ENCODE measurements at regions not wholly inside any gene's neighbourhood (a gene's known extent, or its start where the extent isn't known, plus 50 kb on each side); places are given as distances from the start of the nearest gene placed in this dataset.
"Not testable (repeated sequence)": the region's sequence is repeated elsewhere in the genome, so short reads cannot be mapped to it uniquely, and the experiment has no call there.

DNA sequence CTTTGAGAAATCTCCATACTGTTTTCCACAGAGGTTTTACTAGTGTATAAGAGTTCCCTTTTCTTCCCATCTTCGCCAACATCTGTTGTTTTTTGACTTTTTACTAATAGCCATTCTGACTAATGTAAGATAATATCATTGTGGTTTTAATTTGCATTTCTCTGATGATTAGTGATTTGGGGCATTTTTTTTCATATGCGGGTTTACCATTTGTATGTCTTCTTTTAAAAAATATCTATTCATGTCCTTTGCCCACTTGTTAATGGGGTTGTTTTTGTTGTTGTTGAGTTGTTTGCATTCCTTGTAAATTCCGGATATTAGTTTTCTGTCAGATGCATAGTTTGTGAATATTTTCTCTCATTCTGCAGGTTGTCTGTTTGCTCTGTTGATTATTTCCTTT is 167.1 kb downstream of the PRL start:
- DNase-seq: no peak

DNA sequence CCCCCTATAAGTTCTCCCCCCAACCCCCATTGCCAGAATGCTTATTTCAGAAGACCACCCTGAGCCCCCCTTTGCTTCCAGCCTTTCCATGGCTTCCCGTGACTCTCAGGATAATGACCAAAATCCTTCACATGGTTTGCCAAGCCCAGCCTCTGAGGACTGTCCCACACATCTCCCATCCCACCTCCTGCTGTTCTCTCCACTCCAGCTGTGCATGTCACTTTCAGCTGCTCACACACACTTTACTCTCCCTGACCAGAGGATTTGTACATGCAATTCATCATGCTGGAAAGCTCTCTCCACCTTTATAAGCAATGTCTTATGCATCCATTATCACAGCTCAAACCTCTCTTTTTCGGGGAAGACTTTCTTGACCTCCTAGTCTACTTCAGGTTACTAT is 164.2 kb downstream of the PRL start:
- DNase-seq: no peak

DNA sequence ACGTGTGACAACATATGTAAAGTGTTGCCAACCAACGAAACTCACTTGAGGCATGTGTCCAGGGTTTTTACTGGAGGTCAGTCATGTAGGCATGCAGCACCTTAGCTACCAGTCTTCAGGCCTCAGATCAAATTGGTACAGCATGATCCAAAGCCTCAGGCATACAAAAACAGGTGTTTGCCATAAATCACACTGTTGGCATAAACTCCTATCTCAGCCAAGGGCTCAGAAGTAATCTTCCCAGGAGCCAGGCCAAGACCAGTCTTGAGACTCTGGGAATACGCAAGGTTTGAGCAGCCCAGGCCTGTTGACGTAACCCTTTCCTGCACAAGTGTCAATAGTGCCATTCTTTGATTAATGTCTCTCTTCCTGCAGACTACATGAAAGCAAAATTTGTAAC is 163.5 kb downstream of the PRL start:
- DNase-seq: no peak

DNA sequence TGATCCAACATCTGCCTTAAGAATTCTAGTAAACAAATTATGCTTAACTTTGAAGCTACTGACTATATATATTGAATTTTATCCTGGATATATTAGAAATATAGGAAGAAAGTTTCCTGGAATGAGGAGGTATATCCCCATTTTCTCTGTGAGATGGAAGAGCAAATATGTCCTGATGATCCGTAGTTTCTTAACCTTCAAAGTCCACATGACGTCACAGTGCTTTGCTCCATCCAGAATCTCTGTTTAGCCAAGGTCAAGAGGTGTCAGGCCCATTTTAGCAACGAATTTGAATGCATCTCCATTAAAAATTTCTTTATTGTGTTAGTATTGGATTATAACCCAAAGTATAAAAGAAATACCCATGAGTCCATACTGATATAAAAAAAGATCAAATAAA is 162.5 kb downstream of the PRL start:
- DNase-seq: no peak

DNA sequence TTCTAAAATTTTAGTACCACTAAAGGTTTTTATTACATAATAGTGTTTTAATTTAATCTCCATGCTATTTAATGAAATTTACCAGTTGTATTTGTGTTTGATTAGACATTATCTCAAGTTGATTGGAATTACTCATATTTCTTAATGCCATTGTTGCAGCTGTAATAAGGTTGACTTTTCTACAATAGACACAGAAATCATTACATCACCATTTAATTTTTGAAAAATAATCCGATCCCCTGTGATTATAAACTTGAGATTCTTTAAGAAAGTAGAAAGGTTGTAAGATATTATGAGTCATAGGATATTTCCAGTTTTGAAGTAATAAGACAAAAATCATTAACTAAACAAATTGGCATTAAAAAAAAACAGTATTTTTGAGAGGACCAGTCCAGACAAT is 161.4 kb downstream of the PRL start:
- DNase-seq: no peak

DNA sequence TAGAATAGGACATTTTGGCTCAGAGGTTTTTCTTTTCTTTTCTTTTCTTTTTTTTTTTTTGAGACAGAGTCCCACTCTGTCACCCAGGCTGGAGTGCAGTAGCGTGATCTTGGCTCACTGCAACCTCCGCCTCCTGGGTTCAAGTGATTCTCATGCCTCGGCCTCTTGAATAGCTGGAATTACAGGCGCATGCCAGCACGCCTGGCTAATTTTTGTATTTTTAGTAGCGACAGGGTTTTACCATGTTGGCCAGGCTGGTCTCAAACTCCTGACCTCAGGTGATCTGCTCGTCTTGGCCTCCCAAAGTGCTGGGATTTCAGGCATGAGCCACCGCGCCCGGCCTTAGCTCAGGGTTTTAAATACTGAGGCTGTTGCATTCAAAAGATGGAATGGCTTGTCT is 156.1 kb downstream of the PRL start:
- DNase-seq: not testable (repeated sequence)

DNA sequence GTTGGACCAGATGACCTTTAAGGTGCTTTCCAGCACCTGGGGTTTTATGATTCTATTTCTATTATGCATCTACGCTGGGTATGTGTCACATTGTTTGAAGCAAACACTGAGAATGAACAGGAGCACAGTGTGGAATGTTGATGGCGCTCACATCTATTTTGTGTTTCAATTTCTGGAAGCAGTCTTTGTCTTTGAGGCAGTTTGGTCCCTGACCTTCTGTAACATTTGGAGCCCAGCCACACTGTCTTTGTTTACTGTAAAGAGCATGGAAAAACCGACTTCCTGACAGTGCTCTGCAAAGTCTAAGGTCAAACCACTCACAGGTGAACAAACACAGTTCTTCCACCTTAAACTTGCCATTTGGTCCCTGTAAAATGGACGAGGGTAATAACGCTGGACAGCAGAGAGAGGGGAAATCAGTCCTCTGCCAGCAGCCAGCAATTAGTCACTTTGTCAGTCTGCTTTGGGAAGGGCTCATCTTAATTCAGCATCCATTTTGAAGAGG is 155.5 kb downstream of the PRL start:
- DNase-seq: no peak

DNA sequence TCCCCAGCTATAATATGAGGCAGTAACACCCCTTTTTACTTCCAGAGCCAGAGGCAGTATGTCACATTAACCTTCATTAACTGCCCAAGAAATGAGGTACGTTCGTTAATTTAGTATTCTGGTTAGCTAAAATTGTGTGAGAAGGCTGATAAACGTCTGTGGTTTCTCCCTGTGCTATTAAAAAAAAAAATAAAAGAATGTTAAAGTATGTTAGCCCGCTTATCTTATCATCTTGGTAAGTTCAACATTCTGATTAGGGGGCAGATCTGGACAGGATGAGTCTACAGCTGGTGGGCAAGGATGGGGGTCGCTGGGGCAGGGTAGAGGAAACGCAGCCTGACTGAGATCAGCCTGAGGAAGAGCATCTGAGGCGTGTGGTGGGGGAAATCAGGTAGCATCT is 154.0 kb downstream of the PRL start:
- no peak for DNase-seq

DNA sequence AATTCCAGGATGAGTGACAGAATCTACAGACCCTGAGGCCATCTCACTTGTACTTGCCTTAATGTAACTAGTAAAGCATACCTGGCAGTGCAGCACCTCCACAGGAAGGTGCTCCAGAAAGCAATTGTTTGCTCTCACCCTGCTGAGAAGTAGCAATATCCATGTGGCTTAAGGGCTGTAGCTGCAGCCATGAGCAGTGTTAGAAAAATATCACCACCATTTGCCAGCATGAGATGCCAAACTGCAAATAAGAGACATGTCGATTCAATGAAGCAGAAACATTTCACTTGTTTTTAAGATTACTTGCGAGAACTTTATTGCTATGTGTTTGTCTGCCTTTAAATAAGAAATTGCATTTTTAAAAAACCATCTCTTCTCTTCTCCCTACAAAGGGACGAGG is 151.5 kb downstream of the PRL start:
- no peak for DNase-seq

DNA sequence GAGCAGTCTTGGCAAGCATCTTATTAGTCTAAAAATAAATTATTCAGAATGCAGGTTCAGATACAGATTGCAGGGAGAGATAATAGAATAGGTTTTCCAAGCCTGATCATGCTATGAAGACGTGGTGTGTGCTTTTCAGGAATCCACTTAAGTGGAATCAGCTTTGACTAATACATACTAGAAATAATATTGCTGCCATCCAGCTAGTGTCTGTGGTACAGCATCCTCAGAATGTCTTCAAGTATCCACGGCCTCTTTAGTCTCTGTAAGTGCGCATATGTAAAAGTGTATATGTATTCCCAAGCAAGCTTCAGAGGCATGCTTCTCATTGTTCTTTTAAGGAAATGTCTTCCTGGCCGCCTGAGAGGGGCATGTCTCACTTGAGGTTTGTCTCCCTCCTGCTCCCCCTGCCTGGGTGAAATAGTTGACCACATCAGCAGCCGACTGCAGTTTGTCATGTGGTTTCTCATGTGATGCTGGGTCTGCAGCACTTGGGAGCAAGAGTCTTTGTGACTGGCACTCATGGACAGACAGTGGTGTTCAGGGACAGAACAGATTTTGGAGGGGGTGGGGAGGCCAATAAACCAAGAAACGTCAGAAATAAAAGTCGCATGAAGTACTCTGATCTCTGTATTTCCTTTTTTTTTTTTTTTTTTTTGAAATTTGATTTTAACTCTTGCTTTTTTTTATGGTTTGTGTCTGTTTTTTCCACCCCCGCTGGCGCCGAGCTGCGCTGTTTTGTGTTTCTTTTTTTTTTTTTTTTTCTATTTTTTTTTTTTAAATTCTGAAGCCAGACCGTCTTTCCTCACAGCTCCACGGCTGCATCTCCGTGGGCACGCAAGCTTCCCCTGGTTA is 150.8 kb downstream of the PRL start:
- no peak for DNase-seq

DNA sequence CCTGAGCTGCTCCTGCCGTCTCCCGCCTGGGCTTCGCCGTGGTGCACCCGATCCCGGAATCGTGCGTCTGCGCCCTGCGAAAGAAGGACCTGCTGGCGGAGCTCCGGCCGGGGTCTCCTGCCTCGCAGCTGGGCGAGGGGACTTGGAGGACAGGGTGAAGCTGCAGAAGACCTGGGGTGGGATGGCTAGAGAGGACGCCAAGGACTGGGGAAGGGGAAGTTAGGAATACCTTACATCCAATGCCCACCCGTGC is 150.2 kb downstream of the PRL start:
- DNase-seq: no peak

DNA sequence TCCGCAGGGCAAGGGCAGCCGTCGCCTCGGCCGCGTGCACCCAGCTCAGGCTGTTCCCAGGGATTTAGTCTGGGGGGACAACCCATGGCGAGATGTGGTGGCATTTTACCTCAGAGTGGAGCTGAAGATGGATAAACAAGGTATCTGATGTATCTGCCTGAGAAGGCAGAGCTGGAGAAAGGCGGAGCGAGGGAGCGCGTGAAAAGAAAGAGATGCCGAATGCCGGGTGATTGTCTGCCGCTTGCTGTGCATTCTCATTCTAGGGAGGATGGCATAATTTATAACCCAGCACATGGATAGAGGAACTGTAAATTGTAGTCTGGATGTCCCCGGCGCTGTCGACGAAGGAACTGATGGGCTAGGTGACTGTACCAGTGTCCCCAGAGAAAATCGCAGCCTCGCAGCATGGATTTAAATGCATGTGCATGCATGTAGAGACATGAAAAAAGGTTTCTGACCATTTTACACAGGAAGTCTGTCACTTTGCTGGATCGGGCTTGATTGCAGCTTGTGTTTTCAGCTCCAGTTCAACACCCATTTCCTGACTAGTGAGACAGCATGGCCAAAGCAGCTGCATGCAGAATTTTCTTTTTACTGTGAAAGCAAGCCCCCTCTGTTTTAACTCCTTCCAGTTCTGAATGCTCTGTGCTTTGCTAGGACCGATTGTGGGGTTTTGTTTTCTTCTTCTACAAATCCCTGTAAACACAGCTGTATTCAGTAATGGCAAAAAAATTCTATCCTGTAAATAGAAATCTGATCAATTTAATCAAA is 149.7 kb downstream of the PRL start:
- no peak for DNase-seq

DNA sequence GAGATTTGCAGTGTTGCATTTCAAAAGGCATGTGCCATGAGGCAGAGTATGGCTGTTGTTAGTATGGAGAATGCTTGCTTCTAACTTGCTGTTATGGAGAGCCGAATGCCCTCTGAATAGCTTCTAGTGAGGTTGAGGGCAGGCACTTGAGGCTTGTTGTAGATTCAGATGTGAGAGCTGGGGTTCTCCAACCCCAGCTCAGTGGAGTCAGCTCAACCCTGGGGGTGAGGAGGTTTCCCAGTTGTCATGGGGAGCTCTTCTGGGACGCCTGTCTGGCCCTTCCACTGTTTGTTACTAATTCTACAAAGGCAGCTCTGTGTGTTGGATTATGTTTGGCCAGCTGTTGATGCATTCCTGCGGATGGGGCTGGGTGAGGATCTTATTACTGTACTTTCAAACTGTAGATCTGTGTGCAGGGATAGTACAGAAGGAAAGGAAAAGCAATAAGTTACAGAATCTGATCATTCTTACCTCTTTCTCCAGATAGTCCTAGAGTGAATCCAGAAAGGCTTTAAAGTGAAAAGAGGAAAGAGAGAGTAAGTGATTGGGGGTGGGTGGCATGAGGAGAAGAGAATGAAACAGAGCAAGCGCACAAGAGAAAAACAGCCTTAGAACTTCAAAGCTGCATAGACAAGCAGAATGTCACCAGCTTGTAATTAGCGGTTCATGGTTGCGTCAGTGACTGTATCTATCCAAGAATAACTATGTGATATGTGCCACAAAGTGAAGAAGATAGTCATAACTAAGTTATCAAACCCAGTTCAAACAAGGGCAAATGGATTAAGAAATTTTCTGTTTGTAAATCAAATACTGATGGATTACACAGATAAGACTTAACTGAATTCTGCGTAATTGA is 148.7 kb downstream of the PRL start:
- no peak for DNase-seq

DNA sequence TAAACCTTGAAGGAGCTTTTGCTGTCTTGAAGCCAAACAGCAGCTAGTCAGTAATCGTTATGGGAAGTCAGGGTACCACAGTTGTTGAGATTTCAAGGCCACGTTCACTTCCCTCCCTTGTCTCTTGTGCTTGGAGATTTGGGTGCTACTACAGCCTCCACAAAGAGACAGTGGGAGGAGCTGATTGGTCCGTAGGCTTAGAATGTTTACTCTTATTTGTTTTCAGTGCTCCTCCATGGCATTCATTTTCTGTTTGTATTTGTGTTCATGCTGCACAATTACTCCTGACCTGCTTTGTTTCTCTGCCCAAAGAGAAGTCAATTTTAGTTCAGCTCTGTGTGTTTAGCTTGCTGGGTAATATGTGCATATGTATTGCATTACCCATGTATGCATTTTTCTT is 147.7 kb downstream of the PRL start:
- no peak for DNase-seq

DNA sequence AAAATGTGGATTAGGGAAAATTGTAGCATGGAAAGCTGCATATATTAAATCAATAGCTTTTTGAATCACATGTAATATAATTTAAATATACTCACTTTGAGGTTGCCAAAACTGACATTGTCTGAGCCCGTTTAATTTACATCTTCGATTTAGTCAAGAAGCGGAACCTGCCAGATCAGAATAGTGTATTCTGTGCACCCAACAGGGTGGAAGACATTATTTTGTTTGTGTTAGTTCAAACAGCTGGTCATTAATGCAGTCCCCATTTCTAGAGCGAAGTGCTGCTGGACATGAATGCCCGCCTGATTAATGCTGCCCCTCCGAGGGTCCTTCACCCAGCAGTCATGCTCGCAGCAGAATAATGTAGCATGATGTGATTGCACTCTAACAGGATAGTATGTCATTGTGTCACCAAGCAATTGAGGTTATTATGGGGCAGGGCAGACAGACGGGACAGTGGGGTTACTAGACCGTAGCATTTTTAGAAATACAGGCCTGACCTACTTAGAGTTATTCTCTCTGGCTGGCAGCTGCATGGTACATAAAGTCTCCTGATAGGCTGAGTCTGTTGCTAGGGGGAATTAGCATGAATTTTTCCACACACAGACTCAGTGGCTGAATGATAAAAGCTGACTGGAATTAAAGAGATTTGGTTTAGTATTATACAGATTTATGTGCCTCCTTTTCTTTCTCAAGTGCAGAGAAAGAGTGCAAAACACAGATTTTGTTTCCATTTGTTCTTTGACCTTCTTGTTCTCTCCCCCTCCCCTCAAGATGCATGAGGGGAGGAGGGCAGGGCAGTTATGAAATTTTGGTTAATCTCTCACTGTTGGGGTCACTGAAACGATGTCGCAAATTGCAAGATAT is 147.1 kb downstream of the PRL start:
- DNase-seq: no peak

DNA sequence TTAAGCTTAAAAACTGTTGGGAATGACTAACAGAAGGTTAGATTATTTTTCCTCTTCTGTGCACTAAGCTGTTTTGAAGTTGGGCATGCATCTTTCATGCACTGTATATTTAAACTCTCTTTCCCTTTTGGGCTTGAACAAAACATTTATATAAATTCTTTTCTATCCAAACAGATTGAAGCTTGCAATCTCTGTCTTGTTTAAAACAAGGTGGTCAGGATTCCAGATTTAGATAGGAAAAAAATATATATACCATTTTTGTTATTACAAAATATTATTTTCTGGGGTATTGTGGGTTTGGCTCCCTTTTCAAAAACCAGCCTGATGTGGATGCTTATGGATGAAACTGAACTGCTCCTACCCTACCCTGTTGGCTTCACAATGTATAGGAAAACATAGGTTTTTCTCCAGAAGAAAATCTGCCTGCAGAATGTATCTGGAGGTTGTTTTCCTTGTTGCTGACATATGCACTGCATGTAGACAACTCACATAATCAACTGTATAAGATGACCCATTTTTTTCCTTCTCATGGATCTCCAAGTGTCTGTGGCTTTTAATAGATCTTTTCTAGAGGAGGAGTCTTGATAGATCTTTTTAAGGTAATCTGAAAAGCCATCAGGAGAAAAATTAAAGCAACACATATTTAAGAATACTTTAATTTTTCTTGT is 146.3 kb downstream of the PRL start:
- DNase-seq: no peak

DNA sequence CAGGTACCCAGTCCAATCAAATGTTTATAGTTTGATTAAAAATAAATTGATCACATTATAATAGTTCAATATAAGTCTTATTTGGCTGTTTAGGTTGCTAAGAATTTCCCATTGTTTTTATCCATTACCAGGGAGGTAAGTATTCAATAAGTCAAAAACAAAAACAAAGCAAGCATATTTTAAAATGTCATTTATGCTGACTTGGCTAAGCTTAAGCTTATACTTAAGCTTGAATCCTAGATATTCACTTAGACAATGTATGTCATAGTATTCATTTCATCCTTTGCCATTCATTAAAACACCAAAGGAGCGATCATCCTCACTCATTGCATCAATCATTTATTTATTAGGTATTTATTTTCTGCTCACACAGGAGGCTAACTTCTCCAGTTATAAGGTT is 144.9 kb downstream of the PRL start:
- DNase-seq: no peak

DNA sequence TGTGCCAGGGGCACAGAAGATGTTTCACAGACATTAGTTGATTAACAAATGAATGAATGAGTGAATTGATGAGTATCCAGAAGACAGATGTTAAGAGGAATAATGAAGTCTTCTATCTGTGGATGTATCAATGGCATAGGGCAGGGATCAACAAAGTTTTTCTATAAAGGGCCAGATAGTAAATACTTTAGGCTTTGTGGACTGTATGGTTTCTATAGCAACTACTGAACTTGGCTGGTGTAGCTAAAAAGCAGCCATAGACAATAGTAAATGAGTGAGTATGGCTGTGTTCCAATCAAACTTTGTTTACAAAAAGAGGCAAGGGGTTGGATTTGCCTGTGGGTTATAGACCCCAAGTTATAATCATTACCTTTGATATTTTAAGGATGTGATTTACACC is 144.0 kb downstream of the PRL start:
- DNase-seq: no peak

DNA sequence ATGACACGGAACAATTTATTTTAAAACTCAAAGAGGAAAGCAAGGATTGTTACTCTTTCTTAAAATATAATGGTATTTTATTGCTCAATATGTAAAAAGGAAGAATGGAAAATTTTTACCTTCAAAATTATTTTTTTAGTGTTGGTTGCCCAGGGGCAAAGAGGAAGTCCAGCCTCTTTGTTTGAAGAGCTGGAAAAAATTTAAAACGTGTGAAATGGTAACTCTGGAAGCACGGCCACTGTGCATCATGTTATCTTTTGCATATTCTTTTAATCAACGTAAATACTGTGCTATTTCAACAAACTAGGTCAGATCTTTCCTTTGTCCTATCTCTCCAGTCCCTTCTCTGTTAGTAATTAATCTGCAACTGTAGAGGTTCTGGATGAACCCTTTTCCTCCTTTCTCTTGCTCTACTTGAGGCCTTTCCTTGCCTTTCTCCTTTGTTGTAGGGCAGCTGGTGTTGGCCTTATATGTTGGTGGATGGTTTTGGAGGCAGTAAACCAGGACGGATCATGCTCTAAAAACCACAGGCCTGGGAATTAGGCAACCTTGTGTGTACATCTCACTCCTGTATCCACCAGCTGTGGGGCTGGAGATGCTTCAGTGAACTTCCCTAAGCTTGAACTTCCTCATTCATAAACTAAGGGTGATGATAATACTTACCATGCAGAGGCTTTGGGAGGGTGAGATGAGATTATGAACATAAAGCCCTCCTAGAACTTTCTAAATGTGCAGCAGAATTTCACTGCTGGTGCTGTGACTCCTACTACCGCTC is 143.3 kb downstream of the PRL start:
- no peak for DNase-seq

DNA sequence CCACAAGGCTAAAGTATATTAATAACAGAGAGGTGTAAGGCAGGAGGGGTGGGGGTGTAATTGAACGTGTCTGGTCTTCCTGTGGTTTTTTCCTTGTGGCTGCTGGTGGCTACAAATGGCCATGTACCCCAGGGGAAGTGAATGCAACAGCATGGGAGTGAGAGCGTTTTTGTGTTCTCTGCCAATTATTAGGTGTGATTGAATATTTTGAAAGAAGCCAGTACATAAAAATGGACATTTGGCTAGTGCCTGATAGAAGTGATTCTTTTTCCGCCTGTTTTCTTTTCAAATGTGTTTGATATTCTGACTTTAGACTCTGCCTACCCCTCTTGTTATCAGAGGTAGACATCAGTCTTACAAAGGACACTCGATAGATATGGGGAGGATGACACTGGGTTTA is 141.3 kb downstream of the PRL start:
- DNase-seq: no peak

DNA sequence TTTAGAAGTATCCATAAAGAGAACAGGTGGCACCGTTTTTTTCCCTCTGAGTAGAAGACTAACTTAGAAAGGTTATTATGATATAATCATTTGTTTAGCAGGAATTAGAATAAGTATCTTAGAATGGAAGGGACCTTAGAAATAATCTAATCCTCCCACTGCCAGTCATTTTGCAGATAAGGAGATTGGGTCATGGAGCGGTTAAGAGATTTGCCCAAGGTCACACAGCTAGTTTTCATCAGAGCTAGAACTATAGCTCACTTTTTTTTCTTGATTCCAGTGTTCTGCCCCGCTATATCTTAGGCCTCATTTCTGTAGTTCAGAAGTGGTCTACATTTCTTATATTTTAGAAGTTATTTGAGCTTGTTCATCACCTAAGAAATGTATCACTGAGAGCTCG is 139.6 kb downstream of the PRL start:
- no peak for DNase-seq
